HG03575 (cell line): ENCODE measurements at regions not wholly inside any gene's neighbourhood (a gene's known extent, or its start where the extent isn't known, plus 50 kb on each side); places are given as distances from the start of the nearest gene placed in this dataset.

ENCODE experiments used
- ATAC-seq: cut with Tn5 transposase; IDR thresholded peaks from one replicate; pipeline ENCODE4 v1.9.1; 2021; ENCODE audit not compliant: unreplicated experiment, insufficient number of reproducible peaks, low FRiP score; ENCODE audit errors: extremely low read depth

DNA sequence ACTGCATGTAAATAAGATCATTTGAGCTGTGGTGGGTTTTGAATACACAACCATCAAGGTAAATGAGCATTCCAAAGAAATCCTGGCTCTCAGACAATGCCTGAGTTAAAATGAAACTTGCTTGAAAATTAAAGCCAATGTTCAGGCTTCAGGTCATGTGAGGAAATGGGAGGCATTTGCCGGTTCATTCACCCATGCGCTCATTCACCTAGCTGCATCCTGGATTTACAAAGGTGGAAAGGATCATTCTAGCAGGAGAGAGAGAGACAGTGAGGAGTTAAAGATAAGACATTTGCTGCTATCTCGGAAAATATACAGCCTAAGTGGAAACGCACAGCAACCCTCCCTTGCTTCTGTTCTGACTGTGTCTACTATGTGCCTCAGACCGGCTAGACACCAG lies 143.8 kb upstream of the KLF4 start:
- no peak for ATAC-seq

GRCh38 chr9:107632661-107633060 lies 143.1 kb upstream of the KLF4 start:
- ATAC-seq = no peak

- ATAC-seq = no peak
Observed at GRCh38 chr9:107632216-107632615, 142.6 kb upstream of the KLF4 start.

DNA sequence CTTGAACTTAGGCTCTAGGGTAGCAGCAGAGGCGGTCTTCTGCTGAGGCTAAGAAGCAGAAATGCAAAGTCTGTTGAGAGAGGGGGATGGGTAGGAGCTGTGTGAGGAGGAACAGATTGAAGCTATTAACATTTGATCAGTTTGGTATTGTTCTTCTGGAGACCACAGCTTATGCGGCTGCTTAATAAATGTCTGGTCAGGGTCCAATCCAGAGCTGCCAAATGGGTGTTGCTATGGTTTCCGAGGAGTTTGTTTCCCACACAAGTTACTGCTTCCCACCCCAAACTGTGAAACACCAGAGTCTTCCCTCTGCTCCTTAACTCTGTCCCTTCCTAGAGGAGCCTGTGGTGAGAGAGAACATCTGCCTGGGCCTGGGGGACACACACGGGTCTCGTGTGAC lies 142.2 kb upstream of the KLF4 start:
- no peak for ATAC-seq

GRCh38 chr9:107630156-107630555 lies 140.6 kb upstream of the KLF4 start:
- ATAC-seq = no peak

DNA sequence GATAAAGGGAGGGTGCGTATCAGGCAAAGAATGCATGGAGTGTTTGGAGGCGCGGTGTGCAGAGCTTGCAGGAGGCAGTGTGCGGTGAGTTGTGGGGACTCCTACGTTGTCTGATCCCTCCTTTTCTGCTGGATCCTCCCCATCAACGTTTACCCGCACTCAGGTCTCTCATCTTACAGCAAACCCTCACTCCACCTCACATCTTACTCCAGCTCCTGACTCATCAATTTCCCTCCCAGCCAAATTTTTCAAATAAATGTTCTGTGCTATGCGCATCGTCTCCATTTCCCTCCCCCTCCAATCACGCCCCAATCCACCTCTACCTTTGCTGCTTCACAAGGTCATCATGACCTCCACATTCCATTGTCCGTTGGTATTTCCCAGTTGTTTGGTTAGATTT lies 138.9 kb upstream of the KLF4 start:
- no peak for ATAC-seq

DNA sequence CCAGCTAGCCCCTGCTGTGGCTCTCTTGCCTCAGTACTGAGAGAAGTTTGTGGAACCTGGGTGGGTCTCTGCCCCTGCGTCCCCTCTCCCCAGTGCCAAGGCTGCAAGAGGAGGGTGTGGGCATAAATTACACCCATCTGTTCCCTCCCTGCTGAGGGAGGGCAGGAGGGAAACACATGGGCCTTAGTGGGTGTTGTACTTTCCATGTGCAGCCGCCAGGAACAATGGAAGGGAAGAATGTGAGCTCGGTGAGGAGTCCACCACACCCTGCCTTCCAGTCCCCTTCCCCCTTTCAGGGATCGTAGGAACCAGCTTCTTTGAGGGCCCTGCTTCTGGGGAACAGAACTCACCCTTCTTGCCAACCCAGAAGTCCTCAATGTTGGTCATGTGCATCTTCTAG lies 138.2 kb upstream of the KLF4 start:
- ATAC-seq = no peak

DNA sequence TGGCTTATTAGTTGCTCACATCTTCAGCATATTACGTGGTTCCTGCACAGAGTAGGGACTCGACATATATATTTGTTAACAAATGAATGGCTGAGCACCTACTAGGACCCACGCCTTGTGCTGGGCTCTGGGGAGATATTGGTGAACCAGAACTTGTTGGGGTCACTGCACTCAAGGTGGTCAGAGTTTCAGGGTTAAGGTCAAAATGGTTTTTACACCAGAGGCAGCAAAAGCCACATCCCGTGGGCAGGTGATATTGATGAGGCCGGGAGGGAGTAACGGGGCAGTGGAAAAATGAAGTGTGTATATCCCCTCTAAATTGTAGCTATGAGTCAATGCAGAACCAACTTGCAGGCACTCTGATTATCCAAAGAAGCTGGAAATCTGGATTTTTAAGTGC lies 136.5 kb upstream of the KLF4 start:
- ATAC-seq = no peak

DNA sequence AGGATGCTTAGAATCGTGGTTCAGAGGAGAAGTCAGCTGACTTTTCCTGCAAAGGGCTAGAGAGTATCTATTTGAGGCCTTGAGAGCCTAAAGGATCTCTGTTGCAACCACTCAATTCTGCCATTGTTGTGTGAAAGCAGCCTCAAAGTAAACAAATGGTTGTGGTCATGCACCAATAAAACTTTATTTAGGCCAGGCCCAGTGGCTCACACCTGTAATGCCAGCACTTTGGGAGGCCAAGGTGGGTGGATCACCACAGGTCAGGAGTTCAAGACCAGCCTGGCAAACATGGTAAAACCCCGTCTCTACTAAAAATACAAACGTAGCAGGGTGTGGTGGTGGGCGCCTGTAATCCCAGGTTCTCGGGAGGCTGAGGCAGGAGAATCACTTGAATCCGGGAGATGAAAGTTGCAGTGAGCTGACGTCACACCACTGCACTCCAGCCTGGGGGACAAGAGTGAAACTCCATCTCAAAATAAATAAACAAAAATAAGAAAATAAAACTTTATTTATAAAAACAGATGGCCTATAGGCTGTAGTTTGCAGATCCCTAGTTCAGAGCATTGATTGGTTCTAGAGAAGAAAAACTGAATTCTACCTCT lies 135.9 kb upstream of the KLF4 start:
- no peak for ATAC-seq

DNA sequence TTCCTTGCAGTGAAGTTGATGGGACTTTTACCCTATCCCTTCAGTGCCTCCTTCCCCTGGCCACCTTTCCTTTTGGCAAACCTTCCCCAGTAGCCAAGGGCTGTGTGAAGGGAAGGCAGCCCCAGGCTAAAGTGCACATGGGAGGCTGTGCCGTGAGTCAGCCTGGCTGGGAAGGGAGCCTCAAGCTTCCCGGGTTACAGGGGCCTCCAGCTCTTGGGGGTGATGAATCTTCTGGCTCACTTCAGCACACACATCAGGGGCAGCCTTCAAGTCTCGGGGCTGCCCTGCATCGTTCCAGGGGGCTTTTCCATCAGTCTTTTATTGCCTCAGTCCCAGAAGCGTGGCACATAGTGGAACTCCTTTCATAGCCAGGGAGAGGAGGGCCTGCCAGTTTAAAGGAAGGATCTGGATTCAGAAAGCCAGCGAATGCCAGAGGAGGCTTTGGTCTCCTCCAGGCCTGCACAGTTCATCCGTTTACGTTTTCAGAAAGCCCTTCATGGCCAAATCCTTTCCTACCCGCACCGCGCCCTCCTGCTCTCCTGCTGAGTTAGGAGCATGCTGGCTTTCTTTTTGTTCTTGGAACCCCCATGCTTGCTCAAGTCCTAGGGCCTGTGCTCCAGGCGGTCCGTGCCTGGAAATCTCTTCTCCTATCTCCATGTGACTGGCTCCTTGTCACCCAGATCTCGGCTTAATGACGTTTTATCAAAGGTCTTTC lies 134.8 kb upstream of the KLF4 start:
- no peak for ATAC-seq

GRCh38 chr9:107621436-107621835 lies 131.9 kb upstream of the KLF4 start:
- ATAC-seq = no peak

- no peak for ATAC-seq
Observed at GRCh38 chr9:107620801-107621200, 131.2 kb upstream of the KLF4 start.

GRCh38 chr9:107620236-107620635 lies 130.7 kb upstream of the KLF4 start:
- no peak for ATAC-seq

DNA sequence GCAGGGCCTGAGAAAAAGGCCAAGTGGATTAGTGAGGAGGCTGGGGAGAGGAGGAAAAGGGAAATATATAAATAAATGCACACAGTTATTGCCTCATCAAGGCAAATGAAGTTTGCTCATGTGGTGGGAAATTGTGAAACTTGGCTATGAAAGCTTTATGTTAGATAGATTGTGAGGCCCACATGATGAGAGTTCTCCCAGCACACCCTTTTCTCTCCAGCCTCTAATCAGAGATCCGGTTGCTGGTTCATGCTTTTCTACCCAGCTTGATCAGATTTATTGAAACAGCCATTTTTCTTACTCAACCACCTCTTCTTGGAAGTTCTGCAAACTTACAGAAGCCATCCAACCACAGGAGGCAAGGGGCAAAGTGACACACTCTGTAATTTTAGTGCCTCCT lies 125.8 kb upstream of the KLF4 start:
- ATAC-seq = no peak

GRCh38 chr9:107614765-107615164 lies 125.2 kb upstream of the KLF4 start:
- ATAC-seq = no peak

GRCh38 chr9:107613321-107613720 lies 123.8 kb upstream of the KLF4 start:
- no peak for ATAC-seq

GRCh38 chr9:107612136-107612535 lies 122.6 kb upstream of the KLF4 start:
- no peak for ATAC-seq

GRCh38 chr9:107609547-107609946 lies 120.0 kb upstream of the KLF4 start:
- ATAC-seq = no peak

- no peak for ATAC-seq
Observed at GRCh38 chr9:107606149-107606790, 116.7 kb upstream of the KLF4 start.

DNA sequence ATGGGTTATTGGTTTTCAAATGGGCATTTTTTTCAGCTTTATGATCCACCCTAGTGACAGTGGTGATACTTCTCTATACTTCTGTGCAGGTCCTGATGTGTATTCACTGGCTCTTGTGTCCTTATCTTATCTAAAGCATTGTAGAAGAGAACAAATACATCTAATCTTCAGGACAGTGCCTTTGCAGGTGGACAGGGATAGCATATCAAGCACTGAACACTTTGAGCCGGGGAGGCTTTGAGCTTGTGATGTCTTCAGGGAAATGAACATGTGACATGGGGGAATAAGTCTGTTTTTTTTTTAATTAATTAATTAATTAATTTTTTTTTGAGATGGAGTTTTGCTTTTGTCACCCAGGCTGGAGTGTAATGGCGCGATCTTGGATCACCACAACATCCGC lies 115.5 kb upstream of the KLF4 start:
- no peak for ATAC-seq

DNA sequence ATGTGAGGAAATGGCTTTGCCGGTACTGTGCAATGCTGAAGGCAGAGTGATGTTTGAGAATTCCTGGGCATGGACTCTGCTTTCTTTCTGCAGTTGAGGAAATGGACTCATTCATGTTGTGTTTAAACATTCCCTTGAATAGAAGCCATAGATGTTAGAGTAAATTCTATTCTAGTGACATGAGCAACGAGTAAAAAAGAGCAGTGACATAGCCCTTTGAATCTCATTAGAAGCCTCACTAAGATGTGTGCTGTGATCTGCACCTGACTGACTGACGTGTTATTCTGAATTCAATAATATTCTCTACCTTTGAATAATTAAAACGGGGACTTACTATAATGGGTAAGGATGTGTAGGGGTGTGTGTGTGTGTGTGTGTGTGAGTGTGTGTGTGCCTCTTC lies 113.7 kb upstream of the KLF4 start:
- ATAC-seq = no peak
